ENCODE measurements at regions not wholly inside any gene's neighbourhood (a gene's known extent, or its start where the extent isn't known, plus 50 kb on each side); places are given as distances from the start of the nearest gene placed in this dataset.

- TF ChIP-seq POLR2A (IDR thresholded peaks at IDR 0.05) (no peak), CTCF (IDR thresholded peaks at IDR 0.05) (no peak)
These were observed 198.2 kb downstream of the SIPA1L2 start for GRCh38 chr1:232431748-232432147.
